GM23338 (cell line): ENCODE measurements at regions not wholly inside any gene's neighbourhood (a gene's known extent, or its start where the extent isn't known, plus 50 kb on each side); places are given as distances from the start of the nearest gene placed in this dataset.

ENCODE experiments used
- ATAC-seq: fragments of 200-7000 bp; cut with Tn5 transposase; 3 replicates; pipeline ENCODE4 v1.9.1; 2020
- DNase-seq: peaks from one replicate; pipeline ENCODE4 v3.0.0-alpha.2; 2015; ENCODE audit warnings: low spot score
- H2AFZ ChIP-seq: fragments of 200-600 bp; sonication (generic); 2 replicates; pipeline ENCODE4 v1.8.0; 2016; ENCODE audit warnings: antibody characterized with exemption, mild to moderate bottlenecking, moderate library complexity
- H3F3A ChIP-seq: fragments of 200-600 bp; sonication (generic); replicated peaks from 2 replicates; pipeline ENCODE4 v1.8.0; 2017; ENCODE audit warnings: antibody characterized with exemption, mixed run types, low read depth
- H3K27ac ChIP-seq: fragments of 200-600 bp; sonication (generic); 2 replicates; pipeline ENCODE4 v1.6.1; 2016; ENCODE audit warnings: low read depth
- H3K27me3 ChIP-seq: fragments of 200-600 bp; sonication (generic); 2 replicates; pipeline ENCODE4 v1.8.0; 2016; ENCODE audit warnings: mild to moderate bottlenecking, mixed run types, moderate library complexity; ENCODE audit not compliant: insufficient read depth
- H3K36me3 ChIP-seq: fragments of 200-600 bp; sonication (generic); 2 replicates; pipeline ENCODE4 v1.8.0; 2016; ENCODE audit warnings: mild to moderate bottlenecking; ENCODE audit not compliant: insufficient read depth
- H3K4me1 ChIP-seq: fragments of 200-600 bp; sonication (generic); 2 replicates; pipeline ENCODE4 v1.8.0; 2016; ENCODE audit warnings: mild to moderate bottlenecking, moderate library complexity; ENCODE audit not compliant: insufficient read depth
- H3K4me2 ChIP-seq: fragments of 200-600 bp; sonication (generic); 2 replicates; pipeline ENCODE4 v1.7.1; 2017; ENCODE audit warnings: mixed run types
- H3K4me3 ChIP-seq: fragments of 200-600 bp; sonication (generic); 2 replicates; pipeline ENCODE4 v1.6.1; 2016; ENCODE audit warnings: mixed run types
- H3K79me2 ChIP-seq: fragments of 200-600 bp; sonication (generic); replicated peaks from 2 replicates; pipeline ENCODE4 v1.8.0; 2017; ENCODE audit warnings: mild to moderate bottlenecking; ENCODE audit not compliant: insufficient read depth
- H3K9me2 ChIP-seq: fragments of 200-600 bp; sonication (generic); 2 replicates; pipeline ENCODE4 v1.8.0; 2017; ENCODE audit not compliant: insufficient read depth
- H4K20me1 ChIP-seq: fragments of 200-600 bp; sonication (generic); replicated peaks from 2 replicates; pipeline ENCODE4 v1.8.0; 2017; ENCODE audit warnings: mild to moderate bottlenecking; ENCODE audit not compliant: insufficient read depth
- H3K27ac Mint-ChIP-seq: 2 replicates; pipeline ENCODE4 v1.8.0; 2020; ENCODE audit warnings: inconsistent platforms, mild to moderate bottlenecking, moderate library complexity, mixed read lengths
- H3K27me3 Mint-ChIP-seq: 3 replicates; pipeline ENCODE4 v1.8.0; 2022; ENCODE audit warnings: low read depth, mild to moderate bottlenecking, moderate library complexity, mixed read lengths, inconsistent platforms; ENCODE audit not compliant: insufficient read depth, poor library complexity
- H3K36me3 Mint-ChIP-seq: 3 replicates; pipeline ENCODE4 v1.8.0; 2021; ENCODE audit warnings: low read depth, mild to moderate bottlenecking, inconsistent platforms, moderate library complexity, mixed read lengths
- H3K4me1 Mint-ChIP-seq: 3 replicates; pipeline ENCODE4 v1.8.0; 2020; ENCODE audit warnings: mild to moderate bottlenecking, inconsistent platforms, mixed read lengths
- H3K4me3 Mint-ChIP-seq: 3 replicates; pipeline ENCODE4 v1.8.0; 2021; ENCODE audit warnings: moderate library complexity, mild to moderate bottlenecking, inconsistent platforms, mixed read lengths
- H3K9me3 Mint-ChIP-seq: 3 replicates; pipeline ENCODE4 v1.8.0; 2020; ENCODE audit warnings: moderate library complexity, mild to moderate bottlenecking, inconsistent platforms, mixed read lengths
- CREB1 ChIP-seq: fragments of 250-450 bp; sonication (Bioruptor Pico); IDR thresholded peaks from 2 replicates; pipeline ENCODE4 v1.5.0; 2020; ENCODE audit warnings: low read depth, mild to moderate bottlenecking, moderate library complexity
- EZH2 ChIP-seq: fragments of 200-600 bp; sonication (generic); IDR thresholded peaks from one replicate; pipeline ENCODE4 v1.8.0; 2017; ENCODE audit warnings: antibody characterized with exemption, mild to moderate bottlenecking, low read depth; ENCODE audit not compliant: unreplicated experiment
- EZH2phosphoT487 ChIP-seq: fragments of 200-600 bp; sonication (generic); IDR thresholded peaks from one replicate; pipeline ENCODE4 v1.8.1; 2018; ENCODE audit warnings: antibody characterized with exemption; ENCODE audit not compliant: unreplicated experiment
- POLR2AphosphoS5 ChIP-seq: IDR thresholded peaks from 2 replicates; pipeline ENCODE4 v1.6.1; 2016; ENCODE audit warnings: antibody characterized with exemption, low read depth
- STAT1 ChIP-seq: IDR thresholded peaks from one replicate; pipeline ENCODE4 v1.6.1; 2016; ENCODE audit warnings: antibody characterized with exemption; ENCODE audit not compliant: unreplicated experiment
- ZNF114 ChIP-seq: fragments of 250-450 bp; sonication (Bioruptor Pico); IDR thresholded peaks from 2 replicates; pipeline ENCODE4 v1.5.0; 2020; ENCODE audit warnings: mild to moderate bottlenecking, moderate library complexity
- TF ChIP-seq, protein P1 (sequence below), 2 experiments: fragments of 200-600 bp in 1 of 2; sonication (generic) in 1 of 2; conservative IDR thresholded peaks; 2 replicates each; pipeline versions ENCODE4 v1.5.1 to v1.6.1; 2016 to 2017; ENCODE audit warnings: antibody characterized with exemption in 2 of 2, low read depth in 2 of 2, mild to moderate bottlenecking in 2 of 2, moderate library complexity in 1 of 2
- TF ChIP-seq, protein P2 (sequence below): IDR thresholded peaks from one replicate; pipeline ENCODE4 v1.6.1; 2018; ENCODE audit warnings: antibody characterized with exemption; ENCODE audit not compliant: unreplicated experiment
- TF ChIP-seq, protein P3 (sequence below): IDR thresholded peaks from 2 replicates; pipeline ENCODE4 v1.6.1; 2016; ENCODE audit warnings: antibody characterized with exemption

DNA sequence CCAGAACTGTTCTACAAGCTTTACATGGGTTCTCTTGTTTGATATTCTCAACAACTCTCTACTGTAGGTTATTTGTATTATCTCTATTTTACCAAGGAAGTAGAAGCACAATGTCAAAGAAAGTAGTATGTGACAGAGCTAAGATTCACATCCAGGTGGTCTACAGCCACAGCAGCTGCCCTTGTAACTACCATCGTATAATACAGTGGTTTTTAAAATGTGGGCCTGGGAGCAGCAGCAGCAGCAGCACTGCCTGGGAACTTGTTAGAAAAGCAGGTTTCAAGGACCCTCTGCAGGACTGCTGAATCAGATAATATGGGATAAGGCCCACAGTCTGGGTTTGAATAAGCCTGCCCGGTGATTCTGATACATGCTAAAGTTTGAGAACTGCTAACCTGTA is 357.1 kb upstream of the SATB1 start:
- Histone ChIP-seq H3K27ac (no peak overlapping the region), H3K79me2 (no peaks in the 10 kb centered on the region), H4K20me1 (no peaks in the 10 kb centered on the region), H3K4me1 (peaks cover 4% of the 10 kb centered on the region; the same call in 1 of the 2 replicates), H3K4me3 (no peak overlapping the region), H3F3A (no peaks in the 10 kb centered on the region), H3K4me2 (no peak overlapping the region), H3K36me3 (no peaks in the 10 kb centered on the region), H3K27me3 (no peaks in the 10 kb centered on the region), H3K9me2 (no peaks in the 10 kb centered on the region), H2AFZ (no peak overlapping the region)
- TF ChIP-seq POLR2AphosphoS5 = no peak
- TF ChIP-seq STAT1 = no peak
- TF ChIP-seq, protein P1, sequence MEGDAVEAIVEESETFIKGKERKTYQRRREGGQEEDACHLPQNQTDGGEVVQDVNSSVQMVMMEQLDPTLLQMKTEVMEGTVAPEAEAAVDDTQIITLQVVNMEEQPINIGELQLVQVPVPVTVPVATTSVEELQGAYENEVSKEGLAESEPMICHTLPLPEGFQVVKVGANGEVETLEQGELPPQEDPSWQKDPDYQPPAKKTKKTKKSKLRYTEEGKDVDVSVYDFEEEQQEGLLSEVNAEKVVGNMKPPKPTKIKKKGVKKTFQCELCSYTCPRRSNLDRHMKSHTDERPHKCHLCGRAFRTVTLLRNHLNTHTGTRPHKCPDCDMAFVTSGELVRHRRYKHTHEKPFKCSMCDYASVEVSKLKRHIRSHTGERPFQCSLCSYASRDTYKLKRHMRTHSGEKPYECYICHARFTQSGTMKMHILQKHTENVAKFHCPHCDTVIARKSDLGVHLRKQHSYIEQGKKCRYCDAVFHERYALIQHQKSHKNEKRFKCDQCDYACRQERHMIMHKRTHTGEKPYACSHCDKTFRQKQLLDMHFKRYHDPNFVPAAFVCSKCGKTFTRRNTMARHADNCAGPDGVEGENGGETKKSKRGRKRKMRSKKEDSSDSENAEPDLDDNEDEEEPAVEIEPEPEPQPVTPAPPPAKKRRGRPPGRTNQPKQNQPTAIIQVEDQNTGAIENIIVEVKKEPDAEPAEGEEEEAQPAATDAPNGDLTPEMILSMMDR (conservative IDR thresholded peaks at IDR 0.05; ENCODE audit: low read depth in 2 of 2) = no peak
- no peak for TF ChIP-seq CREB1
- ATAC-seq (no peak), DNase-seq (no peak)
- no peak overlapping the region for H3K4me3 Mint-ChIP-seq
- no peak overlapping the region for H3K27ac Mint-ChIP-seq
- peaks cover 11% of the 10 kb centered on the region for H3K4me1 Mint-ChIP-seq
- peaks cover 4% of the 10 kb centered on the region for H3K27me3 Mint-ChIP-seq
- no peaks in the 10 kb centered on the region for H3K36me3 Mint-ChIP-seq
- no peaks in the 10 kb centered on the region for H3K9me3 Mint-ChIP-seq

DNA sequence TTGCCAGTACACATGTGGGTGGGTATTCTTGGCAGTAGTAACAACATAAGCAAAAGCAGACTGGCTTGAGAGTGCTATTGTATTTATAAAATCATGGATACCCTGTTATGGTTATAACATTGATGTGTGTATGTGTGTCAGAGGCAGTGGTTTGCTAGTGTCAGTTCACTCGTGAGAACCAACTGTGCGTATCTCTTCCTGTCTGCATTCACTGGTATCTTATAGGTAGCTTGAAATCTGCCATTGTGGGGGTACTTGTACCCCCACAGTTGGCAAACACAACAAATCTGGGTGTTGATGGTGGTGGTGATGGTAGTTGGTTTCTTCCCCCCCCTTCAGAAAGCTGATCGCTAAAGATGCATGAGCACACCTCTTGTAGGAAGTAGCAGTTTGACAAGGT is 355.8 kb upstream of the SATB1 start:
- H3K36me3 ChIP-seq = no peaks in the 10 kb centered on the region
- H3K9me2 ChIP-seq = no peaks in the 10 kb centered on the region
- peaks cover 4% of the 10 kb centered on the region for H3K27me3 Mint-ChIP-seq
- ATAC-seq (no peak), DNase-seq (no peak)
- no peaks in the 10 kb centered on the region for H3K27me3 ChIP-seq
- no peaks in the 10 kb centered on the region for H3K79me2 ChIP-seq
- H3K4me2 ChIP-seq = no peak overlapping the region
- H3K4me1 ChIP-seq = peaks cover 4% of the 10 kb centered on the region; the same call in 1 of the 2 replicates
- no peak overlapping the region for H3K4me3 ChIP-seq
- H3K27ac ChIP-seq = no peak overlapping the region
- H3K4me1 Mint-ChIP-seq = peaks cover 11% of the 10 kb centered on the region
- no peaks in the 10 kb centered on the region for H3F3A ChIP-seq
- H3K4me3 Mint-ChIP-seq = no peak overlapping the region
- no peaks in the 10 kb centered on the region for H4K20me1 ChIP-seq
- H3K9me3 Mint-ChIP-seq = no peaks in the 10 kb centered on the region
- no peaks in the 10 kb centered on the region for H3K36me3 Mint-ChIP-seq
- H3K27ac Mint-ChIP-seq = no peak overlapping the region
- H2AFZ ChIP-seq = no peak overlapping the region
- TF ChIP-seq STAT1 (no peak), ZNF114 (CRISPR knock-in tag) (no peak), EZH2 (no peak), EZH2phosphoT487 (no peak)
- TF ChIP-seq, protein P1 (conservative IDR thresholded peaks at IDR 0.05; ENCODE audit: low read depth in 2 of 2) = no peak
- TF ChIP-seq, protein P2, sequence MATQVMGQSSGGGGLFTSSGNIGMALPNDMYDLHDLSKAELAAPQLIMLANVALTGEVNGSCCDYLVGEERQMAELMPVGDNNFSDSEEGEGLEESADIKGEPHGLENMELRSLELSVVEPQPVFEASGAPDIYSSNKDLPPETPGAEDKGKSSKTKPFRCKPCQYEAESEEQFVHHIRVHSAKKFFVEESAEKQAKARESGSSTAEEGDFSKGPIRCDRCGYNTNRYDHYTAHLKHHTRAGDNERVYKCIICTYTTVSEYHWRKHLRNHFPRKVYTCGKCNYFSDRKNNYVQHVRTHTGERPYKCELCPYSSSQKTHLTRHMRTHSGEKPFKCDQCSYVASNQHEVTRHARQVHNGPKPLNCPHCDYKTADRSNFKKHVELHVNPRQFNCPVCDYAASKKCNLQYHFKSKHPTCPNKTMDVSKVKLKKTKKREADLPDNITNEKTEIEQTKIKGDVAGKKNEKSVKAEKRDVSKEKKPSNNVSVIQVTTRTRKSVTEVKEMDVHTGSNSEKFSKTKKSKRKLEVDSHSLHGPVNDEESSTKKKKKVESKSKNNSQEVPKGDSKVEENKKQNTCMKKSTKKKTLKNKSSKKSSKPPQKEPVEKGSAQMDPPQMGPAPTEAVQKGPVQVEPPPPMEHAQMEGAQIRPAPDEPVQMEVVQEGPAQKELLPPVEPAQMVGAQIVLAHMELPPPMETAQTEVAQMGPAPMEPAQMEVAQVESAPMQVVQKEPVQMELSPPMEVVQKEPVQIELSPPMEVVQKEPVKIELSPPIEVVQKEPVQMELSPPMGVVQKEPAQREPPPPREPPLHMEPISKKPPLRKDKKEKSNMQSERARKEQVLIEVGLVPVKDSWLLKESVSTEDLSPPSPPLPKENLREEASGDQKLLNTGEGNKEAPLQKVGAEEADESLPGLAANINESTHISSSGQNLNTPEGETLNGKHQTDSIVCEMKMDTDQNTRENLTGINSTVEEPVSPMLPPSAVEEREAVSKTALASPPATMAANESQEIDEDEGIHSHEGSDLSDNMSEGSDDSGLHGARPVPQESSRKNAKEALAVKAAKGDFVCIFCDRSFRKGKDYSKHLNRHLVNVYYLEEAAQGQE = no peak
- TF ChIP-seq, protein P3, sequence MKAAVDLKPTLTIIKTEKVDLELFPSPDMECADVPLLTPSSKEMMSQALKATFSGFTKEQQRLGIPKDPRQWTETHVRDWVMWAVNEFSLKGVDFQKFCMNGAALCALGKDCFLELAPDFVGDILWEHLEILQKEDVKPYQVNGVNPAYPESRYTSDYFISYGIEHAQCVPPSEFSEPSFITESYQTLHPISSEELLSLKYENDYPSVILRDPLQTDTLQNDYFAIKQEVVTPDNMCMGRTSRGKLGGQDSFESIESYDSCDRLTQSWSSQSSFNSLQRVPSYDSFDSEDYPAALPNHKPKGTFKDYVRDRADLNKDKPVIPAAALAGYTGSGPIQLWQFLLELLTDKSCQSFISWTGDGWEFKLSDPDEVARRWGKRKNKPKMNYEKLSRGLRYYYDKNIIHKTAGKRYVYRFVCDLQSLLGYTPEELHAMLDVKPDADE = no peak
